ENCODE measurements at regions not wholly inside any gene's neighbourhood (a gene's known extent, or its start where the extent isn't known, plus 50 kb on each side); places are given as distances from the start of the nearest gene placed in this dataset.

- peak; percentile 28 for DNase-seq
Observed at GRCh38 chr18:27750014-27750413, 426.9 kb downstream of the CDH2 start.

DNA sequence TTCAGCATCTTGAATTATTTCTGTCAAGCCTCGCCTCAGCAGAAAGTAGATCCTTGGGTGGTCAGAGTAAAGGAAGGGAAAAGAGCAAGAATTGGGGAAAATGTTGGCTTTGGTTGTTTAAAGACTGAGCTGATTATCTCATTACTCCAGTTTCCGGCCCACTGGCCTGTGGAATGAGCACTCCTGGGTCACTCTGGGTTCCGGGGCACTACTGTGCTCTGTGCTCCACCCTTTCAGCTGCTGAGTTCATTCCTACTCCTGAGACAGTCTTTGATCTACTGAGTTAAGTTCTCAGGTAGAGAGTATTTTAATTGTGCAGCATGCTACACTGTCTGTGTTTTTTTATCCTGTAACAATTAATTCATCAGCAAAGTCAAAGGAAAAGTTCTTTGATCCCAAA is 427.7 kb downstream of the CDH2 start:
- DNase-seq: no peak

- DNase-seq: no peak
Observed at GRCh38 chr18:27746241-27746640, 430.7 kb downstream of the CDH2 start.

DNA sequence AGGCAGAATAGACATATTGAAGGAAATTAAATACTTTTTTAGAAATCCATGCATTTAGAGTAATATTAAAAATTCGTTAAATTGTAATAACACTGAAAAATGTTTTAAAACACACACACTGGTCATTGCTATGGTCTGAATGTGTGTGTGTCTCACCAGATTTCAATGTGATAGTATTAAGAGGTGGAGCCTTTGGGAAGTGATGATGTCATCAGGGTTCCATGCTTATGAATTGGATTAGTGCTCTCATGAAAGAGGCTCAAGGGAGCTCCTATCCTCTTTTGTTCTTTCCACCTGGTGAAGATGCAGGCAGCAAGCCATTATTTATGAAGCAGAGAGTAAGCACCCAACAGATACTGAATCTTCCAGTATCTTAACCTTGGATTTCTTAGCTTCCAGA is 441.8 kb downstream of the CDH2 start:
- no peak for DNase-seq

DNA sequence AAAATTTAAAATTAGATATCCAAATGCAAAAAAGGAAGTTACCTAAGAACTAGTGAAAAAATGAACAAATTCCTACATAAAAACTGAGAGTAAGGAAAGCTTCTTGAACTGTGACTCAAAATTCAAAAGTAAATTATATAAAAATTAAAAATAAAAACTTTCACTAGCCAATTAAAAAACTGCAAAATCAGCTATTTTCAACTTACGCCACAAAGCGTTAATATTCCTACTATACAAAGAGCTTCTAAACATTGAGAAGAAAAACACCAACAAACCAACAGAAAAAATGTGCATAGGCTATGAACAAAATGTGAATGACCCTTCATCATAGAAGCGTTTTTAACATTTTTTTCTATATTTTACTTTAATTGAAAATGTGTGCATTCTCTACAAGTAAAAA is 445.7 kb downstream of the CDH2 start:
- DNase-seq: no peak

GRCh38 chr18:27728659-27729058 is 448.3 kb downstream of the CDH2 start:
- no peak for DNase-seq

DNA sequence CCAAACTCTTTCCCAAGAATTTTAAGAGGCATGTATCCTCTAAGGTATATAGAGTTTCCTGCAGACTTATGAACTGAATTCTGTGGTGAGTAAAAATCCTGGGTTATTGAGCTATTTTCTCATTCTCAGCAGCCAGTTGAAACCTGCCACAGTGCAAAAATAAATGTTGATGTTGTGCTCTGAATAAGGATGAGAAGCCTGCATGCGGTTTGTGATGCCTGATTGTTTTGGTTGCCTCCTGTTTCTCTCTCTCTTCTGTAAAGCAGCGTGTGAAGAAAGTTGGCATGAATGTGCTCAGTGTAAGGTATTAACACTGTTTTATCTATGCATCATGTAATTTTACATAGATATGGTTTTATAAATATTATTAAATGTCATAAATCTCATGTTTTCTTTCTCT is 452.6 kb downstream of the CDH2 start:
- DNase-seq: no peak

GRCh38 chr18:27723168-27723567 is 453.8 kb downstream of the CDH2 start:
- no peak for DNase-seq

GRCh38 chr18:27719680-27720079 is 457.2 kb downstream of the CDH2 start:
- peak; percentile 34 for DNase-seq

- no peak for DNase-seq
Observed at GRCh38 chr18:27717816-27718215, 459.1 kb downstream of the CDH2 start.

DNA sequence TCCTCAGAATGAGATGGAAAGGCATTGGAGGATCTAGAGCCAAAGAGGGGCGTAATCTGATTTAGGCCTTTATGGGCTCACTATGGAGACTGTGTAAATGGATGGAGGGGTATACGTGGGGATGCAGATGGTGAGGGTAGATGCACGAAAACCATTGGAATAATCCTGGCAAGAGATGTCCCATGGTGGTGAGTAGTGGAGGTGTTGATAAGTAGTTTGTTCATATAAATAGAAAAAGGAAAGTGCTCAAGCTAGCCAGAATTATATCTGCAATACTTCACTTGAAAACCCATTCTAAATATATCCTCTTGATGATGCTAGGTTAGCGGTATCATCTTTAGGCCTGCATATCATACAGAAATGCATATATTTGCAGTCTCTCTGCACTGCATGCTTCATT is 459.7 kb downstream of the CDH2 start:
- no peak for DNase-seq

DNA sequence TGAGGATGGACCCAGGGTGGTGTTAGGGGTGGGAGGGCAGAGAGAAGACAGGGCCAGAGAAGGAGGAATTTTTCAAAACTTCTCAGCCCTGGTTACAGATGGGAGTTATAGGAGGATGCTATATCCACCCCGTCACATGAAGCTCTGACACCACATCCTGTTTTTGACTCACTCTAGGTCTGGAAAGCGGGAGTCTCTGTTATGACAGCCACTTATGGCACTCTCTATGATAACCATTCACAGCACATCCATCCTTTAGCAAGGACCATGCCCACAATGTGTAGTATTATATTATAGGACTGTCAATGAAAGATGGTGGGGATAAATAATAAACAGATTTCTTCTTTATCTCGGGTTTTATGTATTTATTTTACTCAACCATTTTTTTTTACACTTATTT is 461.2 kb downstream of the CDH2 start:
- DNase-seq: no peak

- peak; percentile 77 for DNase-seq
Observed at GRCh38 chr18:27713738-27714095, 463.2 kb downstream of the CDH2 start.

GRCh38 chr18:27713037-27713737 is 463.7 kb downstream of the CDH2 start:
- no peak for DNase-seq

GRCh38 chr18:27712066-27712465 is 464.9 kb downstream of the CDH2 start:
- no peak for DNase-seq

DNA sequence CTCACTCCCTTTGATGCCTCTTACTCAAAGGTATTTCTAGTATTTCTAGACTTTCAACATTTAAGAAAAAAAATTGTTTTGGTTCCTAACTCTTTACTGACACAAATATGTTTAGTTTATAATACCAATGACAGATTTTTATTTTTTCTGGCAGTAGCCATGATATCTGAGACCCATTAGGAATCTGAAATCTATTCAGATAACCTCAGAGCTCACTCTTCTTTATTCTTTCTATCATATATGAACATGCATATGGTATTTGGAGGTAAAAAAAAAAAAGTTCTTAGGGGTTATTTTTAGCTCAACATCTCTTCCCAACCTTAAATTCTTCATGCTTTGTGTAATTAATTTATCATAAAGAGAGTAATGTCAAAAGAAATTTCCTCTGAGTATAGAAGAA is 465.5 kb downstream of the CDH2 start:
- no peak for DNase-seq

DNA sequence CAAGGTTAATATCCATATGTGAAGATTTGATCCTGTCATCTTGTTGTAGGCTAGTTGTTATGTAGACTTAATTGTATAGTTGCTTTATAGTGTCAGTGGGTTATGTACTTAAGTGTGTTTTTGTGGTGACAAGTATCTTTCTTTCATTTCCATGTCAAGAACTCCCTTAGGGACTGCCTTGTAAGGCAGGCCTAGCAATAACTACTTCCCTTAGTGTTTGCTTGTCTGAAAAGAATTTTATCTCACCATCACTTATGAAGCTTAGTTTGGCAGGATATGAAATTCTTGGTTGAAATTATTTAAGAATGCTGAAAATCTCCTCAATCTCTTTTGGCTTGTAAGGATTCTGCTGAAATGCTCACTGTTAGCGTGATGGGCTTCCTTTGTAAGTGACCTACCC is 467.6 kb downstream of the CDH2 start:
- no peak for DNase-seq

DNA sequence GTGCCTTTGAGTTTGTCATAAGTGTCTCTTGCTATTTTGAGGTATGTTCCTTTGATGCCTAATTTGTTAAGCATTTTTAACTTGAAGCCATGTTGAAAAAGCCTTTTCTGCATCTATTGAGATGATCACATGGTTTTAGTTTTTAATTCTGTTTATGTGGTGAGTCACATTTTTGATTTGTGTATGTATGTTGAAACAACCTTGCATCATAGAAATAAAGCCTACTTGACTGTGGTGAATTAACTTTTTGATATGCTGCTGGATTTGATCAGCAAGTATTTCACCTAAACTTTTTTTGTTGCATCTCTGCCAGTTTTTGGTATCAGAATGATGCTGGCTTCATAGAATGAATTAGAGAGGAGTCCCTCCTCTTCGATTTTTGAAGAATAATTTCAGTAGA is 469.7 kb downstream of the CDH2 start:
- no peak for DNase-seq

DNA sequence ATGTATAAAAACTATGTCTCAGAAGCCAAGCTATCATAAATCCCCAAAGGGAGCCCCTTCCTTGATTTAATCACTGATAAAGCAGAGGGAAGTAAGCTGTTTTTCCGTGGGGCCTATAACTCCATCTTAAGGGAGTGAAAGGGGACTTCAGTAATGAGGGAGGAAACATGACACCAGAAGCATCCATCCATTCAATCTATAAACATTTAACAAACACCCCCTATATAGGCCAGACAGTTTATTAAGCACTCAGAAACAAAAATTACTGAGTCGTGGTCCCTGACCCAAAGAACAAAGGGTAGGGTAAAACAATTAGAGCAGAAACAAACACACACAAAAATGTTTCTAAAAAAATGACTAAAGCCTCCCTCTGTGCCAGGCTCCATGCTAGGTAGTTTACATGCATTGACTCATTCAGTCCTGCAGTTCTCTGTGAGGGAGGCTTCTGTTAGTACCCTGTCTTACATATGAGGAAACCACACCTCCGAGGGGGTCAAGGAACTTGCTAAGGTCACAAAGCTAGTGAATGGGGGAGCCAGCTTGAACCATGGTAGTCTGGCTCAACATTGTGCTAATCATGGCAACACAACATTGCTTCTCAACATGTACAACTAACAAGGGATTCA is 472.1 kb downstream of the CDH2 start:
- no peak for DNase-seq

DNA sequence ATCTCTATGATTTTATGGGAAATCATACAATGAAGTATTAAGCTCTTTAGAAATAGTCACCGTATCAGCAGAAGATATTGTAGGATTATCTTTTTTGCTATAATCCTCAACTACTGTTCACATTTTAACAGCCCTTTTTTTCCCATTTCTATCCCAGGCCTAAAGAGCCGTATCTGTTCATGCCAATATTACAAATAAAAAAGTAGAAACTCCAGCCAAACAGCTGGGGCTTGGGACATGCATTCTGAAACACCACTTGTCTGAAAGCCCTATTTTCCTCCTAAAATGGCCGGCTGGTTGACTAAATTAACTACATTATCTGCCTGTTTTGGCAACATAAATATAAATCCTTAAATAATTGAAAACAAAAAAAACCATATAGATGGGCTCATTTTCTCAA is 477.8 kb downstream of the CDH2 start:
- DNase-seq: peak; percentile 26

- DNase-seq: no peak
Observed at GRCh38 chr18:27696148-27696547, 480.8 kb downstream of the CDH2 start.

DNA sequence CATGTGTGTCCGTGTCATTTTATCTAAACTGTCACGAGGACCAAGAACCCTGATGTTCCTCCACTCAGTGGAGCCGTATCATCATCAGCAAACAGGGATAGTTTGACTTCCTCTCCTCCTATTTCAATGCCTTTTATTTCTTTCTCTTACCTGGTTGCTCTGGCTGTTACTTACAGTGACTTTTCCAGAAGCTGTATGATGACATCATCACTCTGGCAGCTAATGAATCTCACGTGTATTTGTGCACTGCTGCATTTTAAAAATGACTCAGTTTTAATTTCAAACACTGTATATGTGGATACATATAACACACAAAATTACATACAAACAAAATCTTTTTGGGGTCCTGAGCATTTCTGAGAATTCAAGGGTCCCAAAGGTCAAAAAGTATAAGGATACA is 481.4 kb downstream of the CDH2 start:
- DNase-seq: no peak

DNA sequence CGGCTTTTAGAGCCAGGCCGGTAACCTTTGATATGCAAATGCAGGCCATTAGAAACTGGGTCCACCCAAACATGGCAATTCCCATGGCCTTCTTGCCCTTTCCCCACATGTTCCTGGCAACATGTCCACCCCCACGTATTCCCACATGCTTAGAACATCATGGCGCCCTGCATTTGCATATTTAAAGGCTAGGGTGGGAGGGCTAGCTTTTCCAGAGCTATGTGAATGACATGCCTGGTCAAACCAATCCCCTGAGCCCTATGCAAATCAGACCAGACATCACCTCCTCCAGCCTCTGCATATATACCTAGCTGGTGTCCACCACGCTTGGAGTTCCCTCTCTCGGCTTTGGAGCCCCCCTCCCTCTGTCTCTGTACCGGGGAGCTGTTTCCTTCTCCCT is 481.9 kb downstream of the CDH2 start:
- no peak for DNase-seq

GRCh38 chr18:27688581-27688980 is 488.3 kb downstream of the CDH2 start:
- DNase-seq: no peak

DNA sequence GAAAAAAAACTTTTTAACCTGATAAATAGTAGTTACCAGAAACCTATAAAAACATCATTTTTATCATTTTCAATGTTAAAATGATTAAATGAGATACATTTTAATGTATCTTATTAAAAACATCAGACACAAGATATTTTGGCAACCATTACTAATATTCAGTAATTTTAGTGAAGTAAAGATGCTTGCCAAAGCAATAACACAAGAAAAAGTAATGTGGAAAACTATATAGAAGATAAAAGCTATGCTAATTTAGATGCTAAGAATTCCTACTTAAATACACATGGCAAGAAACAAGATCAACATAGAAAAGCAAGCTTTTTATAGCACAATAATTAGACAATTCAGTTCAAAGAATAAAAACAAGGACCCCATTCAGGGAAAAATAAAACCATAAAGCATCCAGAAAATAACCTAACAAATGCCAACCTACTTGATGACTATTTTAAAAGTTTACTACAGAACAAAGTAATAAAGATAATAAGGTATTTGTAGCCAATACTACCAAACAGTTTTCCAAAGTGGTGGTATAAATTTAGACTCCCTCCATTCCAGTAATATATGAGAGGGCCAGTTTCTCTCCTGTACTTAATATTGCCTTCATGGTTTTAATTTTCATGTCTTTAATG is 489.5 kb downstream of the CDH2 start:
- no peak for DNase-seq

Data from right hindlimb (tissue), 1 donor.